ENCODE measurements at regions not wholly inside any gene's neighbourhood (a gene's known extent, or its start where the extent isn't known, plus 50 kb on each side); places are given as distances from the start of the nearest gene placed in this dataset.

GRCh38 chr9:108654566-108654965 is 201.2 kb downstream of the ACTL7B start:
- DNase-seq (ENCODE audit: low read depth): no peak
- in situ Hi-C loops (cut with HindIII; ENCODE audit: low sequenced_read_pairs): no loop called here
- no peak for TF ChIP-seq CTCF (IDR thresholded peaks at IDR 0.05; ENCODE audit: low read depth, low read length, missing control alignments)
- no peak overlapping the region for H3K4me3 ChIP-seq (ENCODE audit: low read depth, low read length)

GRCh38 chr9:108652851-108653250 is 202.9 kb downstream of the ACTL7B start:
- H3K4me3 ChIP-seq (ENCODE audit: low read depth, low read length): no peak overlapping the region
- DNase-seq (ENCODE audit: low read depth): no peak
- no peak for TF ChIP-seq CTCF (IDR thresholded peaks at IDR 0.05; ENCODE audit: low read depth, low read length, missing control alignments)
- in situ Hi-C loops (cut with HindIII; ENCODE audit: low sequenced_read_pairs): no loop called here

GRCh38 chr9:108650826-108651225 is 205.0 kb downstream of the ACTL7B start:
- no peak for TF ChIP-seq CTCF (IDR thresholded peaks at IDR 0.05; ENCODE audit: low read depth, low read length, missing control alignments)
- no peak overlapping the region for H3K4me3 ChIP-seq (ENCODE audit: low read depth, low read length)
- no peak for DNase-seq (ENCODE audit: low read depth)
- in situ Hi-C loops (cut with HindIII; ENCODE audit: low sequenced_read_pairs): no loop called here

GRCh38 chr9:108645520-108645919 is 210.3 kb downstream of the ACTL7B start:
- in situ Hi-C loops (cut with HindIII; ENCODE audit: low sequenced_read_pairs): no loop called here
- DNase-seq (ENCODE audit: low read depth): no peak
- TF ChIP-seq CTCF (IDR thresholded peaks at IDR 0.05; ENCODE audit: low read depth, low read length, missing control alignments): no peak
- no peak overlapping the region for H3K4me3 ChIP-seq (ENCODE audit: low read depth, low read length)

GRCh38 chr9:108643731-108644510 is 211.9 kb downstream of the ACTL7B start:
- H3K4me3 ChIP-seq (ENCODE audit: low read depth, low read length): no peak overlapping the region
- no peak for TF ChIP-seq CTCF (IDR thresholded peaks at IDR 0.05; ENCODE audit: low read depth, low read length, missing control alignments)
- in situ Hi-C loops (cut with HindIII; ENCODE audit: low sequenced_read_pairs): no loop called here
- no peak for DNase-seq (ENCODE audit: low read depth)

GRCh38 chr9:108642871-108643270 is 212.9 kb downstream of the ACTL7B start:
- H3K4me3 ChIP-seq (ENCODE audit: low read depth, low read length): no peak overlapping the region
- in situ Hi-C loops (cut with HindIII; ENCODE audit: low sequenced_read_pairs): no loop called here
- no peak for DNase-seq (ENCODE audit: low read depth)
- TF ChIP-seq CTCF (IDR thresholded peaks at IDR 0.05; ENCODE audit: low read depth, low read length, missing control alignments): no peak

All from astrocyte of the cerebellum (primary cell).